NCI-H524 treated with DMSO at 0.1 percent for 48 hours (cell line): ENCODE measurements at regions not wholly inside any gene's neighbourhood (a gene's known extent, or its start where the extent isn't known, plus 50 kb on each side); places are given as distances from the start of the nearest gene placed in this dataset.
"Not testable (repeated sequence)": the region's sequence is repeated elsewhere in the genome, so short reads cannot be mapped to it uniquely, and the experiment has no call there.

Experiments used
- DNase-seq: peaks from one replicate; lab custom pipeline; 2025; lab: John Stamatoyannopoulos, UW

GRCh38 chr10:64732372-64732957, 1211.3 kb downstream of the REEP3 start:
- no peak for DNase-seq

GRCh38 chr10:64733980-64734379, 1212.8 kb downstream of the REEP3 start:
- no peak for DNase-seq

GRCh38 chr10:64738462-64738861, 1217.3 kb downstream of the REEP3 start:
- DNase-seq: no peak

GRCh38 chr10:64745565-64745964, 1224.4 kb downstream of the REEP3 start:
- DNase-seq: no peak

- no peak for DNase-seq
These were observed 1229.5 kb downstream of the REEP3 start for GRCh38 chr10:64750672-64751071.

GRCh38 chr10:64753516-64753915, 1232.3 kb downstream of the REEP3 start:
- no peak for DNase-seq

GRCh38 chr10:64760371-64760770, 1239.2 kb downstream of the REEP3 start:
- DNase-seq: no peak

GRCh38 chr10:64762861-64763260, 1241.7 kb downstream of the REEP3 start:
- no peak for DNase-seq

GRCh38 chr10:64765498-64765897, 1244.3 kb downstream of the REEP3 start:
- DNase-seq: no peak

GRCh38 chr10:64771253-64772050, 1250.3 kb downstream of the REEP3 start:
- no peak for DNase-seq

- no peak for DNase-seq
These were observed 1252.2 kb downstream of the REEP3 start for GRCh38 chr10:64773357-64773756.

GRCh38 chr10:64784451-64784850, 1263.2 kb downstream of the REEP3 start:
- DNase-seq: not testable (repeated sequence)

GRCh38 chr10:64785816-64786215, 1264.6 kb downstream of the REEP3 start:
- DNase-seq: no peak

- no peak for DNase-seq
These were observed 1265.8 kb downstream of the REEP3 start for GRCh38 chr10:64786989-64787388.

GRCh38 chr10:64795847-64796246, 1274.6 kb downstream of the REEP3 start:
- no peak for DNase-seq

- peak; percentile 2 for DNase-seq
These were observed 1277.1 kb downstream of the REEP3 start for GRCh38 chr10:64798297-64798696.

- not testable (repeated sequence) for DNase-seq
These were observed 1287.0 kb downstream of the REEP3 start for GRCh38 chr10:64808233-64808632.

GRCh38 chr10:64810046-64810445, 1288.8 kb downstream of the REEP3 start:
- DNase-seq: not testable (repeated sequence)

- no peak for DNase-seq
These were observed 1292.2 kb downstream of the REEP3 start for GRCh38 chr10:64813391-64813790.

- no peak for DNase-seq
These were observed 1293.0 kb downstream of the REEP3 start for GRCh38 chr10:64814201-64814600.

- no peak for DNase-seq
These were observed 1308.7 kb downstream of the REEP3 start for GRCh38 chr10:64829888-64830412.

- DNase-seq: no peak
These were observed 1309.7 kb downstream of the REEP3 start for GRCh38 chr10:64830869-64831268.

GRCh38 chr10:64840341-64840740, 1319.1 kb downstream of the REEP3 start:
- DNase-seq: no peak
